Neuronal stem cell (in vitro differentiated cells): ENCODE measurements at regions not wholly inside any gene's neighbourhood (a gene's known extent, or its start where the extent isn't known, plus 50 kb on each side); places are given as distances from the start of the nearest gene placed in this dataset.

Experiments used
- DNase-seq: peaks from one replicate; pipeline ENCODE4 v3.0.0-alpha.2; 2013; ENCODE audit warnings: low spot score
- H2AFZ ChIP-seq: one replicate; pipeline ENCODE4 v1.6.1; 2013; ENCODE audit warnings: mild to moderate bottlenecking, low read length, inconsistent platforms
- H2AK5ac ChIP-seq: 2 replicates; pipeline ENCODE4 v1.6.1; 2013; ENCODE audit warnings: low read depth, mild to moderate bottlenecking, inconsistent platforms, low read length, moderate library complexity, mixed read lengths
- H2BK120ac ChIP-seq: 2 replicates; pipeline ENCODE4 v1.6.1; 2013; ENCODE audit warnings: low read depth, mild to moderate bottlenecking, inconsistent platforms, low read length, moderate library complexity, mixed read lengths
- H2BK12ac ChIP-seq: one replicate; pipeline ENCODE4 v1.6.1; 2013; ENCODE audit warnings: low read length, inconsistent platforms
- H2BK15ac ChIP-seq: 2 replicates; pipeline ENCODE4 v1.6.1; 2013; ENCODE audit warnings: mild to moderate bottlenecking, low read length, inconsistent platforms, mixed read lengths
- H2BK5ac ChIP-seq: one replicate; pipeline ENCODE4 v1.6.1; 2013; ENCODE audit warnings: inconsistent platforms, mild to moderate bottlenecking, low read length, moderate library complexity
- H3K14ac ChIP-seq: one replicate; pipeline ENCODE4 v1.6.1; 2013; ENCODE audit warnings: low read length, inconsistent platforms
- H3K18ac ChIP-seq: 2 replicates; pipeline ENCODE4 v1.6.1; 2013; ENCODE audit warnings: low read length, inconsistent platforms
- H3K23ac ChIP-seq: 2 replicates; pipeline ENCODE4 v1.6.1; 2013; ENCODE audit warnings: low read depth, mild to moderate bottlenecking, mixed read lengths, low read length, inconsistent platforms; ENCODE audit not compliant: poor library complexity
- H3K27ac ChIP-seq: replicated peaks from 3 replicates; pipeline ENCODE4 v1.5.1; 2013; ENCODE audit warnings: low read length, inconsistent platforms
- H3K27me3 ChIP-seq, 3 experiments: 2 replicates each; pipeline ENCODE4 v1.6.1; 2013; ENCODE audit warnings: low read length in 3 of 3, mild to moderate bottlenecking in 2 of 3, inconsistent platforms in 1 of 3, low read depth in 1 of 3, mixed read lengths in 1 of 3, moderate library complexity in 1 of 3; ENCODE audit not compliant: control insufficient read depth in 3 of 3, insufficient read depth in 3 of 3
- H3K36me3 ChIP-seq, 2 donors: replicated peaks in 1 of 2; 2 replicates each; pipeline ENCODE4 v1.6.1; 2013; ENCODE audit warnings: low read length in 2 of 2; ENCODE audit not compliant: control insufficient read depth in 2 of 2, insufficient read depth in 2 of 2
- H3K4ac ChIP-seq: 2 replicates; pipeline ENCODE4 v1.6.1; 2013; ENCODE audit warnings: inconsistent platforms, mild to moderate bottlenecking, low read length, moderate library complexity
- H3K4me1 ChIP-seq, 2 donors: 1 replicate in 1 of 2; 2 replicates in 1 of 2; pipeline ENCODE4 v1.6.1; 2013; ENCODE audit warnings: low read length in 2 of 2, low read depth in 1 of 2; ENCODE audit not compliant: control insufficient read depth in 2 of 2, insufficient read depth in 1 of 2
- H3K4me2 ChIP-seq: one replicate; pipeline ENCODE4 v1.6.1; 2013; ENCODE audit warnings: mild to moderate bottlenecking, low read length, inconsistent platforms; ENCODE audit not compliant: insufficient read depth, poor library complexity, severe bottlenecking
- H3K4me3 ChIP-seq, 2 donors: 2 replicates each; pipeline ENCODE4 v1.5.1; 2013; ENCODE audit warnings: low read length in 2 of 2, mild to moderate bottlenecking in 2 of 2, inconsistent platforms in 1 of 2, moderate library complexity in 1 of 2
- H3K79me1 ChIP-seq: one replicate; pipeline ENCODE4 v1.6.1; 2013; ENCODE audit warnings: low read depth, mild to moderate bottlenecking, inconsistent platforms, low read length, moderate library complexity
- H3K9ac ChIP-seq: one replicate; pipeline ENCODE4 v1.6.1; 2013; ENCODE audit warnings: mild to moderate bottlenecking, low read depth, low read length, inconsistent platforms; ENCODE audit not compliant: poor library complexity
- H3K9me3 ChIP-seq, 2 donors: replicated peaks in 1 of 2; 2 replicates each; pipeline versions ENCODE3 to v1.6.1; 2013; ENCODE audit warnings: low read length in 2 of 2, mild to moderate bottlenecking in 2 of 2, inconsistent platforms in 1 of 2, low read depth in 1 of 2, mixed read lengths in 1 of 2, moderate library complexity in 1 of 2; ENCODE audit not compliant: control insufficient read depth in 2 of 2, insufficient read depth in 1 of 2
- H4K8ac ChIP-seq: one replicate; pipeline ENCODE4 v1.6.1; 2013; ENCODE audit warnings: low read depth, mild to moderate bottlenecking, inconsistent platforms, low read length, moderate library complexity
- H4K91ac ChIP-seq: one replicate; pipeline ENCODE4 v1.6.1; 2013; ENCODE audit warnings: low read length, low read depth, mild to moderate bottlenecking, inconsistent platforms; ENCODE audit not compliant: poor library complexity
- WGBS, 2 donors: extraction: QIAGEN DNeasy Blood & Tissue Kit; methylation state at CpG; one replicate each; pipeline ENCODE4 v1.1.7; 2013; ENCODE audit warnings: missing lambda C conversion rate in 2 of 2, mixed read lengths in 1 of 2; ENCODE audit not compliant: insufficient read length in 2 of 2, insufficient replicate concordance in 1 of 2; ENCODE audit errors: extremely low coverage in 2 of 2; 5-methylcytosine and 5-hydroxymethylcytosine counted together

- no peak overlapping the region for H3K4me3 ChIP-seq
- no peak overlapping the region for H2AFZ ChIP-seq
- no peaks in the 10 kb centered on the region for H3K27me3 ChIP-seq
- no CpG with 5 or more reads among the region's 1 CpG for WGBS, 2 donors
- no peak overlapping the region for H3K18ac ChIP-seq
- H3K9ac ChIP-seq = no peak overlapping the region
- no peak overlapping the region for H3K4ac ChIP-seq
- H2BK15ac ChIP-seq = no peak overlapping the region
- no peak overlapping the region for H4K91ac ChIP-seq
- no peak overlapping the region for H2AK5ac ChIP-seq
- H3K14ac ChIP-seq = no peak overlapping the region
- H4K8ac ChIP-seq = no peak overlapping the region
- H2BK5ac ChIP-seq = no peak overlapping the region
- H2BK120ac ChIP-seq = no peak overlapping the region
- H3K23ac ChIP-seq = no peak overlapping the region
- H3K27ac ChIP-seq = no peak overlapping the region
- H3K79me1 ChIP-seq = no peaks in the 10 kb centered on the region
- H3K36me3 ChIP-seq = no peaks in the 10 kb centered on the region
- H3K4me2 ChIP-seq = no peak overlapping the region
- H3K9me3 ChIP-seq = no peaks in the 10 kb centered on the region
- no peak for DNase-seq
- no peak overlapping the region for H2BK12ac ChIP-seq
- H3K4me1 ChIP-seq = peaks cover 7 to 20% of the 10 kb centered on the region in 2 donors
Observed at GRCh38 chr6:97666889-97667288, 383.9 kb upstream of the MMS22L start.

DNA sequence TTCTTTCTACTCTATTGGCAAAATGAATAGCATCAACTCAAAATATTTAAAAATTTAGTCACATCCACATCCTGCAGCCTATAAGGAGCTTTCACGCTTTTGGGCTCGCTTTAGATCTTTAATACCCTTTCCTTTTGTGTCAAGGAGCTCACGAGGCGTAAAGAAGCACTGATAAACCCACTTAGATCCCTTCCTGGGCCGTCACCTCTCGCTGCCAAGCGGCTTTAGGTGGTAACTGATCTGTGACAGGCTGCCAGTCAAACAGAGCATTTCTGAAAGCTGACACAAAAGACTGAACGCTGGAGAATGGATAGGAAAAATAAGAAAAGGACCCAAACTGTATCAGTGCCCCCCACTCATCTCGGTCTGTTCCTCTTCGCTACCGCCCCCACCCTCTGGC, 385.7 kb upstream of the MMS22L start:
- peak; percentile 47 for DNase-seq
- Histone ChIP-seq H3K4ac (no peak overlapping the region), H3K27me3 (no peaks in the 10 kb centered on the region), H3K9me3 (no peaks in the 10 kb centered on the region), H2BK120ac (no peak overlapping the region), H3K27ac (peak overlapping the region; percentile 43), H3K14ac (no peak overlapping the region), H2BK5ac (no peak overlapping the region), H4K91ac (no peak overlapping the region), H3K18ac (no peak overlapping the region), H2AK5ac (no peak overlapping the region), H3K4me1 (peaks cover 7 to 25% of the 10 kb centered on the region in 2 donors), H3K4me2 (peak overlapping the region; percentile 24), H3K4me3 (peak overlapping the region in 1 of 2 donors; percentile 47), H4K8ac (no peak overlapping the region), H3K9ac (no peak overlapping the region), H3K23ac (no peak overlapping the region), H3K79me1 (no peaks in the 10 kb centered on the region), H2BK12ac (no peak overlapping the region), H2BK15ac (no peak overlapping the region), H3K36me3 (no peaks in the 10 kb centered on the region), H2AFZ (peak overlapping the region; percentile 69)
- no CpG with 5 or more reads among the region's 11 CpGs for WGBS, 2 donors

DNA sequence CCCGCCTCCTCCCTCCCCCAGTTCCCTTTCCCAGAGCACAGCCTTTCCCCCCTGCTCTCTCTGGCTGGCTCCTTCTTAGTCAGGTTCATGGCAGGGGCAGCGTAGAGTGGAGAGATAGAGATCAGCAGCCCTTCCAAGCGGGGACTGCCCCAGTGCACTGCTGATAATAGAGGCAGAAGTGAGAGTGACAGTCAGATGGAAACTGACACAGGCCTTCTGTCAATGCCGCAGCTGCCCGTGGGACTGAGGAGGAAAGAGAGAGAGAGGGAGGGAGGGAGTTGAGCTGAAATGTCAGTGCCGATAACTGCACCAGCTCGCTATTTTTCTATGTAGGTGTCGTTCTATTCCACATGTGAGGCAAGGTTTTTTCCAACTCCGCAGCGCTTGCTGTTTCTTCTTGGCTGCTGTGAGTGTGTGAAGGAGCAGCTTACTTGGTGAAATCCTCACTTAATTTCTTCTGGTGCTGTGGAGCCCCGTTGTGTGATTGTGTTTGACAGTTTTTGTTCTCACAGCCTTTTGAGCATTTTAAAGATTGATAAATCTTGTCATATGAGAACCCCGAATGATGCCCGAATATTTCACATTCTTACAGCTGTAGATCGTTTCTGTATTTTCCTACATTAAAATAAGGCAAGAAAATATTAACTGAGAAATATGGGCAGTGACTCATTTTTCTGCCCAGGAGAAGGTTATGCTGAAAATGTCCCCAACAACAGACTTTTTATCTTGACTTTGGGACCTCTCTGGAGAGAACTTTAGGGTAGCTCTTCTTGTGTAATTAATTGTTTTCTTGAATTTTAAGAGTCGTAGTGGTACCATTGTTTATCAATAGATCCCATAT, 386.4 kb upstream of the MMS22L start:
- peak overlapping the region; percentile 42 to 47 for H3K4me3 ChIP-seq
- H3K18ac ChIP-seq = no peak overlapping the region
- H3K9me3 ChIP-seq = no peaks in the 10 kb centered on the region
- H3K27ac ChIP-seq = no peak overlapping the region
- no peak overlapping the region for H2BK15ac ChIP-seq
- H3K4me1 ChIP-seq = peaks cover 7 to 25% of the 10 kb centered on the region in 2 donors
- H2AK5ac ChIP-seq = no peak overlapping the region
- H2BK120ac ChIP-seq = no peak overlapping the region
- H3K27me3 ChIP-seq = no peaks in the 10 kb centered on the region
- H3K79me1 ChIP-seq = no peaks in the 10 kb centered on the region
- no peak overlapping the region for H3K9ac ChIP-seq
- peak overlapping the region; percentile 69 for H2AFZ ChIP-seq
- DNase-seq = peak; percentile 24
- H2BK12ac ChIP-seq = no peak overlapping the region
- H2BK5ac ChIP-seq = no peak overlapping the region
- H3K36me3 ChIP-seq = no peaks in the 10 kb centered on the region
- H3K14ac ChIP-seq = no peak overlapping the region
- H4K8ac ChIP-seq = no peak overlapping the region
- H3K23ac ChIP-seq = no peak overlapping the region
- no peak overlapping the region for H3K4ac ChIP-seq
- no CpG with 5 or more reads among the region's 15 CpGs for WGBS, 2 donors
- no peak overlapping the region for H4K91ac ChIP-seq
- H3K4me2 ChIP-seq = peak overlapping the region; percentile 34

GRCh38 chr6:97674802-97675201, 391.8 kb upstream of the MMS22L start:
- H3K27me3 ChIP-seq = no peaks in the 10 kb centered on the region
- H3K23ac ChIP-seq = no peak overlapping the region
- no peak overlapping the region for H3K27ac ChIP-seq
- no peak for DNase-seq
- H2AFZ ChIP-seq = no peak overlapping the region
- H3K9me3 ChIP-seq = no peaks in the 10 kb centered on the region
- H4K8ac ChIP-seq = no peak overlapping the region
- no peak overlapping the region for H3K4ac ChIP-seq
- H2BK15ac ChIP-seq = no peak overlapping the region
- H2BK120ac ChIP-seq = no peak overlapping the region
- no peaks in the 10 kb centered on the region for H3K36me3 ChIP-seq
- no peaks in the 10 kb centered on the region for H3K79me1 ChIP-seq
- no peak overlapping the region for H3K4me2 ChIP-seq
- no peak overlapping the region for H3K18ac ChIP-seq
- no peak overlapping the region for H2BK12ac ChIP-seq
- peaks cover 0 to 20% of the 10 kb centered on the region in 2 donors for H3K4me1 ChIP-seq
- no peak overlapping the region for H3K4me3 ChIP-seq
- H3K9ac ChIP-seq = no peak overlapping the region
- no CpG with 5 or more reads among the region's 3 CpGs for WGBS, 2 donors
- peak overlapping the region; percentile 70 for H2AK5ac ChIP-seq
- no peak overlapping the region for H3K14ac ChIP-seq
- H4K91ac ChIP-seq = no peak overlapping the region
- no peak overlapping the region for H2BK5ac ChIP-seq
